ENCODE measurements at regions not wholly inside any gene's neighbourhood (a gene's known extent, or its start where the extent isn't known, plus 50 kb on each side); places are given as distances from the start of the nearest gene placed in this dataset.

GRCh38 chr13:68145852-68146251, 915.7 kb upstream of the PCDH9 start (continued):
- TF ChIP-seq CHD7 (IDR thresholded peaks at IDR 0.05; ENCODE audit: insufficient replicate concordance, low read length) (no peak), CEBPB (IDR thresholded peaks at IDR 0.05; ENCODE audit: low read depth, low read length) (no peak), BACH1 (IDR thresholded peaks at IDR 0.05; ENCODE audit: low read length) (no peak)

Measured in H1 (cell line).